ENCODE measurements at regions not wholly inside any gene's neighbourhood (a gene's known extent, or its start where the extent isn't known, plus 50 kb on each side); places are given as distances from the start of the nearest gene placed in this dataset.

GRCh38 chr1:170366980-170367379 lies 165.0 kb upstream of the GORAB start:
- no peak for TF ChIP-seq CTCF (IDR thresholded peaks at IDR 0.05)
- TF ChIP-seq POLR2A (IDR thresholded peaks at IDR 0.05), result no peak
